ENCODE measurements at regions not wholly inside any gene's neighbourhood (a gene's known extent, or its start where the extent isn't known, plus 50 kb on each side); places are given as distances from the start of the nearest gene placed in this dataset.

GRCh38 chr3:44047796-44048195 lies 193.9 kb upstream of the TOPAZ1 start:
- DNase-seq = no peak
- H3K4me1 ChIP-seq = no peaks in the 10 kb centered on the region
- H3K9me3 ChIP-seq = no peaks in the 10 kb centered on the region
- no peak overlapping the region for H3K4me3 ChIP-seq
- peaks cover 0 to 31% (median 0%) of the 10 kb centered on the region in 4 donors for H3K27me3 ChIP-seq
- no peak overlapping the region for H3K27ac ChIP-seq
- 39 to 69% methylated on average over 3 of the region's 3 CpGs for WGBS, 2 donors
- TF ChIP-seq POLR2A (IDR thresholded peaks at IDR 0.05) (no peak), CTCF (IDR thresholded peaks at IDR 0.05) (no peak)
- no peaks in the 10 kb centered on the region for H3K36me3 ChIP-seq
- intact Hi-C loops (cut with DNase I) = no loop called here

- intact Hi-C loops (cut with DNase I) = no loop called here
- no peak overlapping the region for H3K27ac ChIP-seq
Observed at GRCh38 chr3:44048196-44048924, 193.3 kb upstream of the TOPAZ1 start.

DNA sequence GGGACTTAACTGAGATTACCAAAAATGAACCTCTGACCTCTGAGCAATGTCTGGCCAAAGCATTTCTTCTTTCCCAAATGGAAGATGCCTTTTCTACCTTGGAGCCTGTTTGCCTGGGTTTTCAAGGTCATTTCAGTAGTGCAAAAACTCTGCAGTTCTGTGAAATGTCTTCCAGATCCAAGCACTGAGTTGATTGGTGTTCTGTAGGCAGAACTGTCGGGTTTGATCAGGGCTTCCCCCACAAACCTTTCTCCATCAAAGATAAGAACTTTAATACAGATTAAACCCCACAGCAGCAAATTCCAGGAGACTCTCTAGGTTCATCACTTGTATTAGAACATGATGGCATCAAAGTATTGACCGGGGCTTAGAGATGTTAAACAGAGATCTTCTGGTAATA lies 192.7 kb upstream of the TOPAZ1 start:
- H3K36me3 ChIP-seq = no peaks in the 10 kb centered on the region
- DNase-seq = no peak
- WGBS, 2 donors = 80 to 81% methylated on average over 2 of the region's 2 CpGs
- no peaks in the 10 kb centered on the region for H3K4me1 ChIP-seq
- H3K4me3 ChIP-seq = no peak overlapping the region
- H3K27ac ChIP-seq = no peak overlapping the region
- intact Hi-C loops (cut with DNase I) = no loop called here
- no peak for TF ChIP-seq CTCF (IDR thresholded peaks at IDR 0.05)
- TF ChIP-seq POLR2A (IDR thresholded peaks at IDR 0.05) = no peak
- peaks cover 0 to 42% (median 0%) of the 10 kb centered on the region in 4 donors for H3K27me3 ChIP-seq
- H3K9me3 ChIP-seq = no peaks in the 10 kb centered on the region

More at GRCh38 chr3:44048196-44048924, 193.3 kb upstream of the TOPAZ1 start:
- DNase-seq = no peak
- WGBS, 2 donors = 25 to 28% methylated on average over 2 to 3 of the region's 3 CpGs
- TF ChIP-seq POLR2A (IDR thresholded peaks at IDR 0.05) (no peak), CTCF (IDR thresholded peaks at IDR 0.05) (no peak)
- peaks cover 0 to 36% (median 0%) of the 10 kb centered on the region in 4 donors for H3K27me3 ChIP-seq
- no peak overlapping the region for H3K4me3 ChIP-seq
- H3K9me3 ChIP-seq = no peaks in the 10 kb centered on the region
- H3K36me3 ChIP-seq = no peaks in the 10 kb centered on the region
- no peaks in the 10 kb centered on the region for H3K4me1 ChIP-seq

- DNase-seq = no peak
- H3K4me1 ChIP-seq = no peaks in the 10 kb centered on the region
- H3K9me3 ChIP-seq = no peaks in the 10 kb centered on the region
- H3K36me3 ChIP-seq = no peaks in the 10 kb centered on the region
- TF ChIP-seq CTCF (IDR thresholded peaks at IDR 0.05) (no peak), POLR2A (IDR thresholded peaks at IDR 0.05) (no peak)
- peaks cover 0 to 49% (median 0%) of the 10 kb centered on the region in 4 donors for H3K27me3 ChIP-seq
- no peak overlapping the region for H3K4me3 ChIP-seq
- intact Hi-C loops (cut with DNase I) = no loop called here
- H3K27ac ChIP-seq = no peak overlapping the region
- 76 to 95% methylated on average over 6 of the region's 9 CpGs for whole genome bisulfite sequencing, 2 donors
Observed at GRCh38 chr3:44050101-44050500, 191.6 kb upstream of the TOPAZ1 start.

DNA sequence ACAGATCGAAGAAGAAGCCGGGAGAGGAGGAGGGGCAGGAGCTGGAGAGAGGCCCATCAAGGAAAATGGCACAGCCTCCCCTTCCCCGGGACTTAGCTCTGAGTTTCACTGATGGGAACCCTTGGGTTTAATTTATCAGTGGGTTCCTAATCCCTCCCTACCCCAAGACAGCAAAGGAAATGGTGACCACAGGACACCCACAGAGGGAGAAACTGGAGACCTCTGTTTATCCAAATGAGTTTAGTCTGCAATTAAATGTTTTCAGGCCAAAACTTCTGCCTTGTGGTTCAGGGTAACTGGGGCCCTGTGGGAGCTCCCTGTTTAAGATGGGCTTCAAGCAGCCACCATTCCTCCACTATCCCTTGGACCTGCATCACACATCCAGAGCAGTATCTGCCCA lies 190.8 kb upstream of the TOPAZ1 start:
- peaks cover 0 to 49% (median 0%) of the 10 kb centered on the region in 4 donors for H3K27me3 ChIP-seq
- no peak for TF ChIP-seq CTCF (IDR thresholded peaks at IDR 0.05)
- no peak for TF ChIP-seq POLR2A (IDR thresholded peaks at IDR 0.05)
- WGBS, 2 donors = 63 to 80% methylated on average over 2 to 3 of the region's 3 CpGs
- H3K36me3 ChIP-seq = no peaks in the 10 kb centered on the region
- no peak overlapping the region for H3K4me3 ChIP-seq
- intact Hi-C loops (cut with DNase I) = no loop called here
- no peak for DNase-seq
- H3K4me1 ChIP-seq = no peaks in the 10 kb centered on the region
- no peaks in the 10 kb centered on the region for H3K9me3 ChIP-seq
- H3K27ac ChIP-seq = no peak overlapping the region
